ENCODE measurements at regions not wholly inside any gene's neighbourhood (a gene's known extent, or its start where the extent isn't known, plus 50 kb on each side); places are given as distances from the start of the nearest gene placed in this dataset.
A peak's percentile ranks its signal among the peaks of the same experiment; 100 is the strongest.
"Not testable (repeated sequence)": the region's sequence is repeated elsewhere in the genome, so short reads cannot be mapped to it uniquely, and the experiment has no call there.

GRCh38 chr10:28090506-28090905 lies 91.6 kb upstream of the ODAD2 start:
- 91 to 97% methylated on average over 4 of the region's 4 CpGs for WGBS, 2 donors
- no peaks in the 10 kb centered on the region for H3K27me3 ChIP-seq (ENCODE audit: control insufficient read depth in 1 of 2, insufficient read depth in 2 of 2, low read length in 2 of 2)
- no peaks in the 10 kb centered on the region for H3K4me1 ChIP-seq (ENCODE audit: control insufficient read depth in 2 of 2, insufficient read depth in 2 of 2, low read length in 1 of 2)
- no peak overlapping the region for H3K27ac ChIP-seq (ENCODE audit: low read depth in 2 of 2, low read length in 1 of 2)
- no peaks in the 10 kb centered on the region for H3K9me3 ChIP-seq (ENCODE audit: control insufficient read depth in 2 of 2, insufficient read depth in 1 of 2, low read depth in 1 of 2, low read length in 1 of 2)
- no peak overlapping the region for H3K4me3 ChIP-seq (ENCODE audit: low read depth in 1 of 2, low read length in 2 of 2)
- H3K36me3 ChIP-seq (ENCODE audit: control insufficient read depth in 2 of 2, insufficient read depth in 2 of 2, low read length in 1 of 2): peaks cover 0 to 7% of the 10 kb centered on the region in 2 donors

- H3K9me3 ChIP-seq (ENCODE audit: control insufficient read depth in 2 of 2, insufficient read depth in 1 of 2, low read depth in 1 of 2, low read length in 1 of 2): no peaks in the 10 kb centered on the region
- peaks cover 0 to 8% of the 10 kb centered on the region in 2 donors for H3K36me3 ChIP-seq (ENCODE audit: control insufficient read depth in 2 of 2, insufficient read depth in 2 of 2, low read length in 1 of 2)
- H3K4me3 ChIP-seq (ENCODE audit: low read depth in 1 of 2, low read length in 2 of 2): no peak overlapping the region
- H3K27ac ChIP-seq (ENCODE audit: low read depth in 2 of 2, low read length in 1 of 2): no peak overlapping the region
- no peaks in the 10 kb centered on the region for H3K27me3 ChIP-seq (ENCODE audit: control insufficient read depth in 1 of 2, insufficient read depth in 2 of 2, low read length in 2 of 2)
- 91% methylated on average over 10 of the region's 10 CpGs for WGBS, 2 donors
- no peaks in the 10 kb centered on the region for H3K4me1 ChIP-seq (ENCODE audit: control insufficient read depth in 2 of 2, insufficient read depth in 2 of 2, low read length in 1 of 2)
Observed at GRCh38 chr10:28089467-28089866, 90.6 kb upstream of the ODAD2 start.

GRCh38 chr10:28087661-28088351 lies 88.9 kb upstream of the ODAD2 start:
- Histone ChIP-seq H3K4me1 (ENCODE audit: control insufficient read depth in 2 of 2, insufficient read depth in 2 of 2, low read length in 1 of 2) (no peaks in the 10 kb centered on the region), H3K27ac (ENCODE audit: low read depth in 2 of 2, low read length in 1 of 2) (no peak overlapping the region), H3K9me3 (ENCODE audit: control insufficient read depth in 2 of 2, insufficient read depth in 1 of 2, low read depth in 1 of 2, low read length in 1 of 2) (no peaks in the 10 kb centered on the region), H3K36me3 (ENCODE audit: control insufficient read depth in 2 of 2, insufficient read depth in 2 of 2, low read length in 1 of 2) (peaks cover 0 to 8% of the 10 kb centered on the region in 2 donors), H3K27me3 (ENCODE audit: control insufficient read depth in 1 of 2, insufficient read depth in 2 of 2, low read length in 2 of 2) (no peaks in the 10 kb centered on the region), H3K4me3 (ENCODE audit: low read depth in 1 of 2, low read length in 2 of 2) (no peak overlapping the region)
- 88 to 92% methylated on average over 2 of the region's 2 CpGs for WGBS, 2 donors

GRCh38 chr10:28085760-28086159 lies 86.9 kb upstream of the ODAD2 start:
- H3K4me3 ChIP-seq (ENCODE audit: low read depth in 1 of 2, low read length in 2 of 2); H3K9me3 ChIP-seq (ENCODE audit: control insufficient read depth in 2 of 2, insufficient read depth in 1 of 2, low read depth in 1 of 2, low read length in 1 of 2); H3K4me1 ChIP-seq (ENCODE audit: control insufficient read depth in 2 of 2, insufficient read depth in 2 of 2, low read length in 1 of 2); H3K27ac ChIP-seq (ENCODE audit: low read depth in 2 of 2, low read length in 1 of 2); H3K27me3 ChIP-seq (ENCODE audit: control insufficient read depth in 1 of 2, insufficient read depth in 2 of 2, low read length in 2 of 2); H3K36me3 ChIP-seq (ENCODE audit: control insufficient read depth in 2 of 2, insufficient read depth in 2 of 2, low read length in 1 of 2): not testable (repeated sequence)
- WGBS, 2 donors: 93 to 100% methylated on average over 2 of the region's 2 CpGs

GRCh38 chr10:28082885-28083284 lies 84.0 kb upstream of the ODAD2 start:
- H3K27me3 ChIP-seq (ENCODE audit: control insufficient read depth in 1 of 2, insufficient read depth in 2 of 2, low read length in 2 of 2): no peaks in the 10 kb centered on the region
- no peak overlapping the region for H3K4me3 ChIP-seq (ENCODE audit: low read depth in 1 of 2, low read length in 2 of 2)
- H3K4me1 ChIP-seq (ENCODE audit: control insufficient read depth in 2 of 2, insufficient read depth in 2 of 2, low read length in 1 of 2): no peaks in the 10 kb centered on the region
- peaks cover 0 to 8% of the 10 kb centered on the region in 2 donors for H3K36me3 ChIP-seq (ENCODE audit: control insufficient read depth in 2 of 2, insufficient read depth in 2 of 2, low read length in 1 of 2)
- 94 to 97% methylated on average over 2 of the region's 2 CpGs for WGBS, 2 donors
- no peaks in the 10 kb centered on the region for H3K9me3 ChIP-seq (ENCODE audit: control insufficient read depth in 2 of 2, insufficient read depth in 1 of 2, low read depth in 1 of 2, low read length in 1 of 2)
- no peak overlapping the region for H3K27ac ChIP-seq (ENCODE audit: low read depth in 2 of 2, low read length in 1 of 2)

- peaks cover 0 to 6% of the 10 kb centered on the region in 2 donors for H3K36me3 ChIP-seq (ENCODE audit: control insufficient read depth in 2 of 2, insufficient read depth in 2 of 2, low read length in 1 of 2)
- H3K4me3 ChIP-seq (ENCODE audit: low read depth in 1 of 2, low read length in 2 of 2): no peak overlapping the region
- no peak overlapping the region for H3K27ac ChIP-seq (ENCODE audit: low read depth in 2 of 2, low read length in 1 of 2)
- no peaks in the 10 kb centered on the region for H3K4me1 ChIP-seq (ENCODE audit: control insufficient read depth in 2 of 2, insufficient read depth in 2 of 2, low read length in 1 of 2)
- no peaks in the 10 kb centered on the region for H3K27me3 ChIP-seq (ENCODE audit: control insufficient read depth in 1 of 2, insufficient read depth in 2 of 2, low read length in 2 of 2)
- H3K9me3 ChIP-seq (ENCODE audit: control insufficient read depth in 2 of 2, insufficient read depth in 1 of 2, low read depth in 1 of 2, low read length in 1 of 2): no peaks in the 10 kb centered on the region
Observed at GRCh38 chr10:28082316-28082715, 83.4 kb upstream of the ODAD2 start.

- Histone ChIP-seq H3K27me3 (ENCODE audit: control insufficient read depth in 1 of 2, insufficient read depth in 2 of 2, low read length in 2 of 2) (no peaks in the 10 kb centered on the region), H3K27ac (ENCODE audit: low read depth in 2 of 2, low read length in 1 of 2) (peak overlapping the region in 1 of 2 donors; percentile 24), H3K36me3 (ENCODE audit: control insufficient read depth in 2 of 2, insufficient read depth in 2 of 2, low read length in 1 of 2) (peaks cover 0 to 2% of the 10 kb centered on the region in 2 donors), H3K9me3 (ENCODE audit: control insufficient read depth in 2 of 2, insufficient read depth in 1 of 2, low read depth in 1 of 2, low read length in 1 of 2) (no peaks in the 10 kb centered on the region), H3K4me3 (ENCODE audit: low read depth in 1 of 2, low read length in 2 of 2) (peak overlapping the region in 1 of 2 donors; percentile 18), H3K4me1 (ENCODE audit: control insufficient read depth in 2 of 2, insufficient read depth in 2 of 2, low read length in 1 of 2) (no peaks in the 10 kb centered on the region)
- 77 to 81% methylated on average over 4 of the region's 4 CpGs for whole genome bisulfite sequencing, 2 donors
Observed at GRCh38 chr10:28077889-28078288, 79.0 kb upstream of the ODAD2 start.

GRCh38 chr10:28075424-28075823 lies 76.5 kb upstream of the ODAD2 start:
- peaks cover 0 to 2% of the 10 kb centered on the region in 2 donors for H3K36me3 ChIP-seq (ENCODE audit: control insufficient read depth in 2 of 2, insufficient read depth in 2 of 2, low read length in 1 of 2)
- 91 to 96% methylated on average over 8 of the region's 8 CpGs for WGBS, 2 donors
- H3K4me1 ChIP-seq (ENCODE audit: control insufficient read depth in 2 of 2, insufficient read depth in 2 of 2, low read length in 1 of 2): no peaks in the 10 kb centered on the region
- H3K27ac ChIP-seq (ENCODE audit: low read depth in 2 of 2, low read length in 1 of 2): no peak overlapping the region
- no peaks in the 10 kb centered on the region for H3K9me3 ChIP-seq (ENCODE audit: control insufficient read depth in 2 of 2, insufficient read depth in 1 of 2, low read depth in 1 of 2, low read length in 1 of 2)
- no peak overlapping the region for H3K4me3 ChIP-seq (ENCODE audit: low read depth in 1 of 2, low read length in 2 of 2)
- H3K27me3 ChIP-seq (ENCODE audit: control insufficient read depth in 1 of 2, insufficient read depth in 2 of 2, low read length in 2 of 2): no peaks in the 10 kb centered on the region

GRCh38 chr10:28072573-28072972 lies 73.7 kb upstream of the ODAD2 start:
- H3K36me3 ChIP-seq (ENCODE audit: control insufficient read depth in 2 of 2, insufficient read depth in 2 of 2, low read length in 1 of 2): peaks cover 0 to 2% of the 10 kb centered on the region in 2 donors
- 82 to 96% methylated on average over 1 of the region's 1 CpG for WGBS, 2 donors
- H3K9me3 ChIP-seq (ENCODE audit: control insufficient read depth in 2 of 2, insufficient read depth in 1 of 2, low read depth in 1 of 2, low read length in 1 of 2): no peaks in the 10 kb centered on the region

GRCh38 chr10:28060031-28060607 lies 61.2 kb upstream of the ODAD2 start:
- no peak overlapping the region for H3K4me3 ChIP-seq (ENCODE audit: low read depth in 1 of 2, low read length in 2 of 2)
- WGBS, 2 donors: 84 to 86% methylated on average over 5 of the region's 5 CpGs
- peaks cover 4 to 5% of the 10 kb centered on the region in 2 donors for H3K36me3 ChIP-seq (ENCODE audit: control insufficient read depth in 2 of 2, insufficient read depth in 2 of 2, low read length in 1 of 2)
- H3K27ac ChIP-seq (ENCODE audit: low read depth in 2 of 2, low read length in 1 of 2): no peak overlapping the region
- no peaks in the 10 kb centered on the region for H3K4me1 ChIP-seq (ENCODE audit: control insufficient read depth in 2 of 2, insufficient read depth in 2 of 2, low read length in 1 of 2)
- no peaks in the 10 kb centered on the region for H3K9me3 ChIP-seq (ENCODE audit: control insufficient read depth in 2 of 2, insufficient read depth in 1 of 2, low read depth in 1 of 2, low read length in 1 of 2)
- no peaks in the 10 kb centered on the region for H3K27me3 ChIP-seq (ENCODE audit: control insufficient read depth in 1 of 2, insufficient read depth in 2 of 2, low read length in 2 of 2)

More at GRCh38 chr10:28072573-28072972, 73.7 kb upstream of the ODAD2 start:
- no peaks in the 10 kb centered on the region for H3K4me1 ChIP-seq (ENCODE audit: control insufficient read depth in 2 of 2, insufficient read depth in 2 of 2, low read length in 1 of 2)
- no peak overlapping the region for H3K4me3 ChIP-seq (ENCODE audit: low read depth in 1 of 2, low read length in 2 of 2)
- H3K27ac ChIP-seq (ENCODE audit: low read depth in 2 of 2, low read length in 1 of 2): no peak overlapping the region
- H3K27me3 ChIP-seq (ENCODE audit: control insufficient read depth in 1 of 2, insufficient read depth in 2 of 2, low read length in 2 of 2): no peaks in the 10 kb centered on the region
